HepG2 (cell line): ENCODE measurements at regions not wholly inside any gene's neighbourhood (a gene's known extent, or its start where the extent isn't known, plus 50 kb on each side); places are given as distances from the start of the nearest gene placed in this dataset.

Source experiments
- CTCF ChIP-seq: sonication (generic); formaldehyde crosslinking; IDR thresholded peaks from 2 replicates; pipeline ENCODE4 v1.5.0; 2020; ENCODE audit warnings: mild to moderate bottlenecking, missing genetic modification reagents, moderate library complexity
- MXI1 ChIP-seq: IDR thresholded peaks from 3 replicates; pipeline ENCODE4 v1.6.1; 2012; ENCODE audit warnings: low read depth, low read length, inconsistent platforms, borderline replicate concordance
- ZBTB34 ChIP-seq: sonication (generic); formaldehyde crosslinking; IDR thresholded peaks from 2 replicates; pipeline ENCODE4 v1.8.0; 2022; ENCODE audit warnings: mild to moderate bottlenecking, missing genetic modification reagents
- TF ChIP-seq, protein P1 (sequence below): sonication (generic); formaldehyde crosslinking; conservative IDR thresholded peaks from 2 replicates; pipeline ENCODE4 v1.4.0; 2020; ENCODE audit warnings: missing genetic modification reagents

DNA sequence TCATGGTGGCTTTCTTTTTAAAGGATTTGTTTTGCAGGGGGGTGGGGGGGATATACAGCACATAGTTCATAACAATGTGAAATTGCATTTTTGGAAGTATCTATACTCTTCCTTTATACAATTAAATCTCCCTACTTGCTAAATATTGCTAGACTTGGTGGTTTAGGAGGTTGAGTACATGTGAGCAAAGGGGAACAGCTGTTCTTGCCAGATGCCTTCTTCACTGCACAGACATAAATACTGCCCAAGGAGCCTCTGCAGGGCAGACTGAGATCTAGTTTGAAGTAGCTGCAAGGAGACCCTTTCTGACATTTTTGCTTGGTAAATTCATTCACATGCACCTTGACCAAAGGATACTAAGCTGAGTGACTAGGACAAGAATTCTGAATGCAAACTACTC is 228.6 kb upstream of the IL12A start:
- TF ChIP-seq MXI1 (no peak), CTCF (no peak), ZBTB34 (no peak)
- TF ChIP-seq, protein P1, sequence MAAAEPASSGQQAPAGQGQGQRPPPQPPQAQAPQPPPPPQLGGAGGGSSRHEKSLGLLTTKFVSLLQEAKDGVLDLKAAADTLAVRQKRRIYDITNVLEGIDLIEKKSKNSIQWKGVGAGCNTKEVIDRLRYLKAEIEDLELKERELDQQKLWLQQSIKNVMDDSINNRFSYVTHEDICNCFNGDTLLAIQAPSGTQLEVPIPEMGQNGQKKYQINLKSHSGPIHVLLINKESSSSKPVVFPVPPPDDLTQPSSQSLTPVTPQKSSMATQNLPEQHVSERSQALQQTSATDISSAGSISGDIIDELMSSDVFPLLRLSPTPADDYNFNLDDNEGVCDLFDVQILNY (CRISPR knock-in tag), result no peak
